Mammary epithelial cell (primary cell): ENCODE measurements at regions not wholly inside any gene's neighbourhood (a gene's known extent, or its start where the extent isn't known, plus 50 kb on each side); places are given as distances from the start of the nearest gene placed in this dataset.

Experiments used
- EZH2 ChIP-seq: IDR thresholded peaks from 2 replicates; pipeline ENCODE4 v1.6.1; 2012; ENCODE audit warnings: low read length, inconsistent platforms, borderline replicate concordance
- TF ChIP-seq, protein P1 (sequence below), 2 donors: IDR thresholded peaks in 1 of 2; conservative IDR thresholded peaks in 1 of 2; 2 replicates each; pipeline ENCODE4 v1.5.1; 2011 to 2012; ENCODE audit warnings: inconsistent platforms in 2 of 2, low read length in 2 of 2, mild to moderate bottlenecking in 2 of 2, control low read depth in 1 of 2, low read depth in 1 of 2; ENCODE audit not compliant: insufficient read depth in 1 of 2; ENCODE audit errors: extremely low read depth in 1 of 2

DNA sequence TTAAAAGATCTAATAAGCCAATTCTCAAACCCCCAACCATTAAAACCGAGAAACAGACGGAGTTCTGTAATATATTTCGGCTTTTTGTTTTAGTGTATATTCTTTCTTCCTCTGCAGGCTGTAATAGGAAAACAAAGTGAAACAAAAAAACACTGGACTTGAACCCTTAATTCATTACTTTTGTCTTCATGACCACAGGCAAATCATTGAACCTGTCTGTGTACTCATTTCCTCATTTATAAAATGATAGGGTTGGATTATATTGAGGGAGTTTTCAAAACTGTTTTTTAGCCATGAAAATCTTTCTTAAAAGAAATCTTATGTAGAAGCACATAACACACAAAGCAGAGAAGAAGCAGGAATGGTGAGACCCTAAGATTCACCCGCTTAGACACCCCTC lies 278.8 kb downstream of the CD83 start:
- TF ChIP-seq, protein P1, sequence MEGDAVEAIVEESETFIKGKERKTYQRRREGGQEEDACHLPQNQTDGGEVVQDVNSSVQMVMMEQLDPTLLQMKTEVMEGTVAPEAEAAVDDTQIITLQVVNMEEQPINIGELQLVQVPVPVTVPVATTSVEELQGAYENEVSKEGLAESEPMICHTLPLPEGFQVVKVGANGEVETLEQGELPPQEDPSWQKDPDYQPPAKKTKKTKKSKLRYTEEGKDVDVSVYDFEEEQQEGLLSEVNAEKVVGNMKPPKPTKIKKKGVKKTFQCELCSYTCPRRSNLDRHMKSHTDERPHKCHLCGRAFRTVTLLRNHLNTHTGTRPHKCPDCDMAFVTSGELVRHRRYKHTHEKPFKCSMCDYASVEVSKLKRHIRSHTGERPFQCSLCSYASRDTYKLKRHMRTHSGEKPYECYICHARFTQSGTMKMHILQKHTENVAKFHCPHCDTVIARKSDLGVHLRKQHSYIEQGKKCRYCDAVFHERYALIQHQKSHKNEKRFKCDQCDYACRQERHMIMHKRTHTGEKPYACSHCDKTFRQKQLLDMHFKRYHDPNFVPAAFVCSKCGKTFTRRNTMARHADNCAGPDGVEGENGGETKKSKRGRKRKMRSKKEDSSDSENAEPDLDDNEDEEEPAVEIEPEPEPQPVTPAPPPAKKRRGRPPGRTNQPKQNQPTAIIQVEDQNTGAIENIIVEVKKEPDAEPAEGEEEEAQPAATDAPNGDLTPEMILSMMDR (conservative IDR thresholded peaks at IDR 0.05 in 1 of 2, IDR thresholded peaks at IDR 0.05 in 1 of 2; ENCODE audit: extremely low read depth in 1 of 2, insufficient read depth in 1 of 2, low read depth in 1 of 2, low read length in 2 of 2) = no peak
- TF ChIP-seq EZH2 = no peak
